Left kidney (tissue), 1 donor: ENCODE measurements at regions not wholly inside any gene's neighbourhood (a gene's known extent, or its start where the extent isn't known, plus 50 kb on each side); places are given as distances from the start of the nearest gene placed in this dataset.
"Not testable (repeated sequence)": the region's sequence is repeated elsewhere in the genome, so short reads cannot be mapped to it uniquely, and the experiment has no call there.

Experiments
- DNase-seq: peaks from one replicate; pipeline ENCODE4 v3.0.0-alpha.2; 2013

DNA sequence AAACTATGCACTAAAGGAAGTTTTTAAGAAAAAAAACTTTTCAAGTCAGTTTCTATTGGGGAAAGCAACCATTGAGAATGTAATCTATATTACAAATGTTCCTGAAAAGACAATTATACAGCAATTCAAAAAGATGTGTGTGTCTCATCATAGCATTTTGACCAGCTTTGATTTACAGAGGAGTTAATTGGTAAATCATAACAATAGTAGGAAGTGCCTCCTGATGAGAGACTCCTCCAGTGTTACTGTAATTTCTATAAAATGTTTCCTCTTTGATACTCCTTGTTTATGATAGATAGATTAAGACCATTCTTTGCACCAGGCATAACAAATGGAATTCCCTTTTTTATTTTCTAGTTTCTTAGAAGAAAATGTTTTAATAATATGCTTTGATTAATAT lies 249.9 kb downstream of the CALCRL start:
- no peak for DNase-seq

DNA sequence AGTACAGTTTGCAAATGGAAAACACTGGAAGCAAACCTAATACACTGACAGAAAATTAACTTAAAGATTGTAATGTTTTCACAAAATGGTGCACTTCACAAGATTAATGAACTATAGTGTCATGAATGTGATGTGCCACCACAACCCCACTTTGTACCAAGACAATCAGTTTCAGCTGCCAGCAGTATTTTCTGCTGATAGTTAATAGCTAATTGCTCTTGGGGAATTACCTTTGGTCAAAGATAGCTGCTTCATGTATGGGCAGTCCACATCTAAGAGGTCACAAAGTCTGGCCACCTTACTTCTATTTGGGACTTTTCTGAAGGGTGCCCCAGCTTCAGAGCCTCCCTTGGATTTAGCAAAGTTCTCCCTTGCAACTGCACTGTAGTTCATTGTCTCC lies 254.0 kb downstream of the CALCRL start:
- no peak for DNase-seq

DNA sequence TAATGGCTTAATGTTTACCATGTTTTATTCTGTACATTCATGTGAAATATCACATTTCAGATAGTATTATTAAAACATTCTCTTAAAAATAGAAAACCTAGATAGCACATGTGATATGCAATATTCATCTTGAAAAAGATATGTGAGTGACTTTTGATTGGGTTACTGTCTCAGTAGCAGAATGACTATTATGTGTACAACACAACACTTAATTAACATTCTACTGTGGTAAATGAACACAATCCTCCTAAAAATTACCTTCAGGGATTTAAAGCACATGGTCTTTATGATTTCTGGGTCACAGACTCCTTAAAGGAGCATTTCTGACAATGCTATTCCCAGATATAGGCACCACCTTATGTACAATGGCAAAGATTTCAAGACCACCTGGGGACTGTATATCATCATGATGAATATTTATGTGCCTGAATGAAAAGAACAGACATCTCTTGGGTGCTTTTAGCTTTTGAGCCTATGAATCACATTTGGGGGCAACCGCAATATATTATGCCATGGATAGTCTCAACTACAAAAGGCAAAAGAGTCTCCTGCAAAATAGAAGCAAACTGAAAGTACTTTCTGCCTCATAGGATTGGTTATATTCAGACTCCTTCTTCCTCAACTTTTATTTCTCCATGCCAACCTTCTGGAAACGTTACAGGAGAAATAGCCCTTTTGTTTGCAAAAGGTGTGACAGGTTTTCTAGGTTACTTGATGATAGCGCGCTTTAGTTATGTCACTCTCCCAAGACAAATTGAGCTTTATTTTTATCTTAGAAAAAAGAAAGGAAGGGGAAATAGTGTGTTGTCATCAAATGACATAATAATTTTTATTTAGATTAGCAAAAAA lies 259.0 kb downstream of the CALCRL start:
- DNase-seq, result no peak

DNA sequence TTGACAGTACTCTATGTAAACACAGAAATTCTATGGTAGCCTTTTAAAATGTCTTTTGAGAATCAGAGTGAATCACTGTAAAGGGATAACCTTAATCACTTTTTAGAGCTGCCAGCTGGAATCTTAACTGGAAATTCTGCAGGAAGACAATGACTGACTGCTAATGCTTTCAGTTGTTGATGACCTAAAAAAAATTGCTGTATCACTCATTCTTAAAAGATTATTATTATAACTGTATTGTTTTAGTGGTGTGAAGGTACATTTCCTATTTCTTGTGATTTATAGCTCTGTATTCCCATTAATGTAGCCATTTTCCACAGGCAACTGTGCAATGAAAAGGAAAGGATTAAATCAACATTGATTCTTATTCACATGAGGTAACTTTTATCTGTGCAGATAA lies 260.5 kb downstream of the CALCRL start:
- no peak for DNase-seq

DNA sequence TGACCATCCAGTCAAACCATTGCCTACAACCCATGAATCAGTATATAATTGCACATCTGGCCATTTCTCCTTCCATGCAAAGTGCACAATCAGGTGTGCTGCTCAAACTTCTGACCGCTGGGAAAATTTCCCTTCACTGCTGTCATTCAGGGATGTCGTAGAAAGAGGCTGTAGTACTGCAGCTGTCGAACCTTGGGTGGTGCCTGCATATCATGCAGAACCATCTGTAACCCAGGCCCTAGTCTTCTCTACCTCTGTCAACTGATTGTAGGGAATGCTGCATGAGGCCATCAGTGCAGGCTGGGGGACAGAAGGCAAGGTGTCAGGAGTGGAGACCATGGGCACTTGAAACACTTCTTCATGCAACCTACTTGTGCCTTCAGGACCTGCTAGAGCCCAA lies 267.5 kb downstream of the CALCRL start:
- DNase-seq, result no peak

DNA sequence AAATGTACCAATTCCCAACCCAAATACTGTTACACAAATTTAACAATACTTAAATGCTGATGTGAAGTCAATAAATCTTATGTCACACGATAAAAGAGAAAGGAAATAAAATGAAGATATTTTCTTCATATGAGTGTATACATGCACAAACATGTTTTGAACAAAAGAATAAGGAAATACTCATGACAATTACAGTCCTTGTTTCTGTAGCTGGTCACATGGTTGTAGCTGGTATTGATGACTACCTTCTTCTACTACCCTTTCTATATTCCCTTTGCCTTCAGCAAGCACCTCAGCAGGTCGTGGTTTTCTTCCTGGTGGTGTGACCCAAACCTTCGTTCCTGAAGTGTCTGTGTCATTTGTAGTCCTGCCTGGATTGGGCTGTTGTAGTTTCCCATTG lies 269.2 kb downstream of the CALCRL start:
- DNase-seq, result not testable (repeated sequence)

DNA sequence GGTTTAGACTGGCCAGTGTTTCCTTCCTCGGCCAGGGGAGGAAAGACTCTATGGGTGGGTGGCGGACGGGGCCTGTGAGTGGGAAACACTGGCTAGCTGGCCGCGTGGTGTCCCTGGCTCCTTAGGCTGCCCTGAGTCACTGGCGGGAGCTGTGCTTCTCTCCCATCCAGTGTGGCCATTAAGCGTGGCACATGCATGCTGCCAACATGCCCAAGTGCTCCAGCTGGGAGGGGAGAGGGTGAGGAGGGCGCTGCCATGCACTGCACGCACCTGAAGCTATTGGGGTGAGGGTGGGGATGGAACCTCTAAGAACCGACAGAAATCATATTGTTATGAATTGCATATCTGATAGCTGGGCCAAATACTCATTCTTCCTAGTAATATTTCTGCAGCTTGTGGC lies 270.8 kb downstream of the CALCRL start:
- no peak for DNase-seq

DNA sequence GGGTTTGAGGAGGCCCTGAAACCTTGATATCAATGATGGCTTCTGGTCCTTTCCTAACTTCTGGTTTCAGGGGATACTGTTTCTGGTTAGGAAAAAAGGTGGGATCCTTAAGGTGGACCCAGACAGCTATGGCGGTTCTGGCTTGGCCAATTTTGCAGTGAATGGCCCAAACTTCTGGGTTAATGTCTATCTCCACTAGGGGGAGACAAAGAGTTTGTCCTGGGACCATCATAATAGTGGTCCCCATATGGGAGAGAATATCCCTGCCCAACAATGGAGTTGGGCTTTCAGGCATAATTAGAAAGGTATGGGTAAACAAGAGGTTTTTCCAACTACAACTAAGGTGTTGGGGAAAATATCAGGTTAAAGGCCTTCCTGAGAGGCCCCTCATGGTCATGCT lies 273.5 kb downstream of the CALCRL start:
- DNase-seq, result no peak

DNA sequence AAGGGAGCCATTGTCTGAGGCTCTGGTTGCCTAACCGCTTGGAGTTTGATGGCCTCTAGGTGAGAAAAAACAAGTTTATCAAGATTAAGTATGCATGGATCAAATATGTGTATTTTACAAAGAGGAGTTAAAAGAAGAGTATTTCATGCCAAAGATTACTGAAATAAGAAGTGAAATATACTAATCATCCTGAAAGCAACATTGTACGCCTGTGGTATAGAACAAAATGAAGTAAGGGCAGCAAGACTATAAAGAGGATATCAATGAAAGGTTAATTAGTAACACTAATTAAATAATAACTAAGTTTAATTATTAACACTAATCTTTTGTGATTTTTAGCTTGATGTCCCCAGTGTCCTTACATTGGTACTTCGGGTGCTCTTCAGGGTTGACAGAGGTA lies 276.7 kb downstream of the CALCRL start:
- DNase-seq, result no peak

DNA sequence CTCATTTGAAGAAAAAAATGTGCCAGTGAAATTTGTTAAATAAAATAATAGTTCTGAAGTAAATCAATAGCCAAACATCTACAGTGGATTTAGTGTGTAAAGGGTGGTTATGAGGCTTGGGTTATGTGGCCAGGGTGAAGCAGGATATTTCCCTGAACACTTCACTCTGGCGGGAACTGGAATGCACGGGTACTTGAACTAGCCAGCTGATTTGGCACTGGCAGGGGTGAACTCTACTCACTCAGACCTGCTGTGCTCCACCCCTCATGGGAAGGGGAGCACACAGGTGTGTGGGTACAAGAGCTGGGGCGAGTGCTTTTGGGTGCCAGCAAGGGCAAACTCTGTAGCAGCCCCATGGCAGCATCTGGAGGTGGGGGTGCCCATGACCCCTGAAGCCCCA lies 278.2 kb downstream of the CALCRL start:
- no peak for DNase-seq

DNA sequence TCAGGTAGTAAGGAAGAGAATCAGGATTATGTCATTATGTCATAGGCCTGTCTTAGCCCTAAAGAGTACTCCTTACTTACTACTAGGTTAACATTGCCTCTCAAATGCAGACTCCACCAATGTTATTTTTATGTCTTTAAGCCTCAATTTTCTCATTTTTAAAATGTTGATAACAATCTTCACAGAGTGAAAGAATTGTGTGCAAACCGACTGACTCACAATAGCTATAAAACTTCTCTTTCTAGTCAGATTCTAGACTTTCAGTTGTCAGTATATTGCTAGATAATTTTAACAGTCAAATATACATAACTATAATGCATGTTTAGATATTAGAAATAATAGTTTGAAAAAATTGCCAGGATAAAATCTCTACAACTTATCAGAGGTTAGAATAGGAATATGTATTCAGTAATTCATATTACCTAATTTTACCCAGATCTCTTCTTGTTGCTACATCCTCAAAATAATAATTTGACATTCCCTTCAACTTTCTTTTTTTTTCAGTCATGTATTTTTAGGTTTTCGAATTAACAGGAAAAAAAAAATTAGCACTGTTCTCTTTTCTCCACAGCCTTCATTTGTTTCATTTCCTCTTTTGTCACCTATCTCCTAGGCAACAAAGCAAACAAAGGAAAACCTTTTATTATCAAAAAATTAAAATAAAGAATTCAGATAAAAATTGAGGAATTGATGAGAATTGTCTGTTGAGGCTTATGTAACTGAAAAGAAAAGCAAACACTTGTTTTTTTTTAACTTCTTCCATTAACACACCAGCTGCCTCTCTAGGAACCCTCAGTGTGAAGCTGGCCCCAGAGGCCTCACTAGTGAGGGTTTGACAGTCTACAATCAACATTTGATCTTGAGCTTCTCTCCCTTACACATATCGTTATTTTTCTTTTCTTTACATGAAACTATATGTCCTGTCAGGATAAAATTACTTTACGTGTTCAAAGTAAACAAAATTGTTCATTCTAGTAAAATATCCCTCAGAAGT lies 279.0 kb downstream of the CALCRL start:
- DNase-seq, result no peak

DNA sequence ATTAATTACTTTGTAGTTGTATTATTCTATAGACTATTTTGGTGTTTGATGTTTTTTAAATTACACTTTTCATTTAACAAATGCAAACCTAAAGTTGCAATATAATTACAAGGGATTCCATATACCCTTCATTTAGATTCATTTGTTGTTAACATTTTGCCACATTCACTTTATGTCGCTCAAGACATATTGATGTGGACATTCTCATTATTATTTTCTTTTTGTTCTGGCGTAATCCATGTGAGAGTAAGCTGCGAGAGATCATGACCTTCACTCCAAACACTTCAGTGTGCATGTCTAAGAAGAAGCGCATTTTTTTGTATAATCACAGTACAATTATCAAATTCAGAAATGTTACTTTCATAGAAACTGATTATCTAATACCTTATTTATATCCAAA lies 280.6 kb downstream of the CALCRL start:
- no peak for DNase-seq

DNA sequence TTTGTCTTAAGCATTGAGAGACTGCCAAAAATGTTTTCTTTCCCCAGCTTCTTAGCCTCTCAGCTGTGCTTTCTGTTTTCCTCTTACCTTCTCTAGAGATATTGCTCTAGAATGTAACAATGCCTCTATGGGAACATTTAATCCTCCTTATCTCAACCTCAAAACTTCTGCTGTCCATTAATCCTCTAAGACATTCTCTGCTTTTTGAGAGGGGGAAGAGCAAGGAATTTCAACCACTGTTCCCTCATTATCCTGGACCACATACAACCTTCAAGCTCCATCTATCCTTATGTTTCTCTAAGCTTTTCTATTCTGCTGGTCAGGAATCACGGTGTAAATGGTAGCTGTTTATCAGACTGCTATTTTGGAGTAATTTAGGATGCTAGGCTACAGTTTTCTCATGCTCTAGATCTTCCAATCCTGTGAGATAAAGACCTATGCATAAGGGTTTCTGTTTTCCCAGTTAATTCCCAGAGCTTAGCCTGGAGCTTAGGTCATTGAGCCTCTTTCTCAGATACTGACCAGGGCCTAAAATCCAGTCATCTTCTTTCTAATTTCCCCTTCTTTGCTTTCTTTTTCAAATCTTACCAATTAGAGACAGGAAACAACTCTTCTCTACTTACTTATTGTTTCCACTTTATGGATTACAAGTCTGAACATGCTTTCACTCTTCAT lies 282.0 kb downstream of the CALCRL start:
- DNase-seq, result no peak

DNA sequence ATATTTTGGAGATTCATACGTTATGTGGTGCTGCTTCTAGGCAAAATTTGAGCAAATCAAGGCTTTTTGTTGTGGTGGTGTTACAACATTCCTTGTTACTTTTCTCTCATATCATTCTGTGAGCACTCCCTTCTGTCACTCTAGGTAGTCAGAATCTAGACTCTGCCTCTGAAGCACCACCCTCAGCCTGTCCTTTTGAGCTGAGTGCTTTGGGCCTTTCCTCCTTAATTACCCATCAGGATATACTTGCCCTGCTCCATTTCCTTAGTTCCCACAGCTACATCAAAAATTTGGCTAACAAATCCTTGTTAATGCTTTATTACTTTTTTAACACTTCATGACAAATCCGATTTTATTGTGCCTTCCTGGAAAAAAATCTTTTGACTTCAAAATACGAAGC lies 289.6 kb downstream of the CALCRL start:
- DNase-seq, result no peak

DNA sequence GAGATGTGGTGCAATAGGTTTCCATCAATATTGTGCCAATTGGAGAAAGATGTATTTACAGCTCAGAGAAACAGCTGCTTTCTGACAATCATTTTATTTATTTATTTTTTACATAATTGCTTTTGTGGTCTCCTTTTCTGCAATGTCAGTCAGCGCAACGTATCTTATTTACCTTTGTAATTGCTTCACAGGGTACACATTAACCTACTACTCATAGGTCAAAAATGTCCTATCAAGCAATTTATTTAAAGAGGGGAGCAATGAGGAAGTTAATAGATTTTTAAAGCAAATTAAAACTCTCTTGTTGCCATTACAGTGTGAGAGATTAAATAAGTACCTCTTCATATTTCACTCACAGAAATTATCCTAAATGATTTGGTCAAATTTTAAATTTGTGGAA lies 291.0 kb downstream of the CALCRL start:
- DNase-seq, result no peak

DNA sequence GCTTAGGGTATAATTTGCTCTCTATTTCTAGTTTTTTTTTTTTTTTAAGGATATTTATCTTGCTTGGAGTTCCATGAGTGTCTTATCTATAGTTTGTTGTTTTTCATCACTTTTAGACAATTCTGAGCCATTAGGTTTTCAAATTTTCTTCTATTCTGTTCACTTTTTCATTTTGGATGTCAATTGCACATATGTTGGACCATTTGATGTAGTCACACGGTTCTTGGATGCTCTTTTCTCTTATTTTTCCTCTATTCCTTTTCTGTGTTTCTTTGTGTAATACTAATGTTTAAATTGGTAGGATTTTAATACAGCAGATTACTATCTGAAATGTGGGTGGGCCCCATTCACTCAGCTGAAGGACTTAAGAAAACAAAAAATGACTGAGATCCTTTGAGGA lies 292.6 kb downstream of the CALCRL start:
- DNase-seq, result no peak

DNA sequence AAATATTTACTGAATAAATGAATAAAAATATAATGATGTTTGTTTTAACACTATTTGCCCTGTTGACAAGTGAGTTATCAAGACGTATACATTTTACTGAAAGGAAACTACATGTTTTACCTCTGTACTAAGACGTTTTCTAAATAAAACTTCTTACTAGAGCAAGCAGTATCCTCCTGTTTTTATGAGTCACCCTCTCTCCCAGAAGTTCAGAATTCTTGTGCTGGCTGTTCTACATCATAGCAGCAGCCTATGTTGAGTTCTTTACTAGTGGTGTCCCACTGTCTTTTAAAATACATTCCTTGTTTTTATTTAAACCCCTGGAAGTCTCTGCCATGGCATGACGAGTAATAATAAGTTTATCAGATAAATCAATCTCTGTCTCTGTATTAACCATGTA lies 297.4 kb downstream of the CALCRL start:
- no peak for DNase-seq

DNA sequence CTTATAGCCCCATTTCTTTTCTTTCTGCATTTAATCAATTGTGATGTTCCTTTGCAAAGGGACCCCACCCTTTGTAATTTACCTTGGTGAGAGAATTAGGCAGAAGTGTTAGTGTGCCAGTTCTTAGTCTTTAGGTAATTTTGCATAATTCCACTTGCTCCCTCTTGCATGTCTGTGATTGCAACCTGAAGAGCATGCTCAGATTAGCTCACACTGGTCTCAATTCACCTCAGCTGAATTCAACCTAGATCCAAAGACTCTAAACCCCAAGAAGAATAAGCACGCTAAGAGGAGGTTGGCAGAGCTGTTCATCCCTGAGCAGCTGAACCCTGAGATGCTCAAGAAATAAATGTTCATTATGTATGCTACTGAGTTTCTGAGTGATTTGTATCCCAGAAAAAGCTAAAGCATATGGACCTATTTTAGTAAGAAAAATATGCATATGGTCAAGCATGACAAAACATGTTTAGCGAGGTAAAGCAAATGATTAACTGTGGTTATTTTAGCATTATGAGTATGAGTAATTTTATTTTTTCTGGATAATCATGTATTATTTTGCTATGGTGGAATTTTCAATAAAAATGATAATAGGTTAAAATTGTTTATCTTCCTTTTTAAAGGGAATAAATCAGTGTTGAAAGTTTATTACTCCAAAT lies 299.2 kb upstream of the ZSWIM2 start:
- no peak for DNase-seq

DNA sequence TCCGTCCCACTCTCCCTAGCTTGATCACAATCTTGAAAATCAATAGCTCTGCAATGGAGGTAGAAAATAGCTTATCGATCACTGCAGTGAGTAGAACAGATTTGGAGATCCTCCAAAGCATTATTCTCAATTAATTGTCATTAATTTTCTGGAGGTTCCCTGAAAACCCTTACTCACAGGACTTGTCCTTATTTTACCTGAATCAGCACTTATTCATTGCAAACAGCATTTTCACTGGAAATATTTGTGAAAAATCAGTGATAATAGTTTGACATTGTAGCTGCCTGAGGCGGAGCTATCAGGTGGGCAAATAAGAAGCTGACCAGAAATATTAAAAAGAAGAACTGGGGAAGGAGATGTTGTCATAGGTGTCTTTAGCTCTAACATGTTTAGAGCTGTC lies 294.6 kb upstream of the ZSWIM2 start:
- DNase-seq, result no peak

DNA sequence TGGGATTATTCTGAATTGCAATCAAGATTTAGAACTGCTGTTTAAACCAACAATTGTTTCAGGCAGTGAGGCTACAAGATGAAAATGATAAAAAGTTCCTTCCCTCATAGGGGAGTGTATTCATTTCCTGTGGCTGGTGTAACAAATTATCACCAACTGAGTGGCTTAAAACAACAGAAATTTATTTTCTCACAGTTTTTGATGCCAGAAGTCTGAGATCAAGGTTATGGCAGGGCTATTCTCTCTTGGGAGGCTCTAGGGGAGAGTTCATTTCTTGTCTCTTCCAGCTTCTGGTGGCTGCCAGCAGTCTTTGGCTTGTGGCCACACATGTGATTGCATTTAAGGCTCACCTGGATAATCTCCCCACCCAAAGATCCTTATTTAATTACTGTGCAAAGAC lies 290.5 kb upstream of the ZSWIM2 start:
- DNase-seq, result no peak

DNA sequence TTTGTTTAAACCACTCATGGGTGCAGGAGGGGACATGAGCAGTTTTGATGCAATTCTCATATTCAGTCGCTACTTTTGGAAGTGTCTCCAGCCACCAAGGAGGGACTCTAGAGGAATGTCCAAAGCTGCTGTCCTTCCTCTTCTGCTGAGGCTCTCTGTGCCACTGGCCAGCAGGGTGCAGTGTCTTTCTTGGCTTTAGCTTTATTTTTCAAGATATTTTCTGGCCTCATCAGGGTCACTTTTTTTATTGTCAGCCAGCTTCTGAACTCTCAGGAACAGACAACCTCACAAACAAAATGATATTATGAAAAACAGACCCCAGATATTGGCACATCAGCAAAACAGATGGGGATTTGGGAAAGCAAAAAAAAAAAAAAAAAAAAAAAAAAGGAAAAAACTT lies 289.3 kb upstream of the ZSWIM2 start:
- DNase-seq, result no peak

DNA sequence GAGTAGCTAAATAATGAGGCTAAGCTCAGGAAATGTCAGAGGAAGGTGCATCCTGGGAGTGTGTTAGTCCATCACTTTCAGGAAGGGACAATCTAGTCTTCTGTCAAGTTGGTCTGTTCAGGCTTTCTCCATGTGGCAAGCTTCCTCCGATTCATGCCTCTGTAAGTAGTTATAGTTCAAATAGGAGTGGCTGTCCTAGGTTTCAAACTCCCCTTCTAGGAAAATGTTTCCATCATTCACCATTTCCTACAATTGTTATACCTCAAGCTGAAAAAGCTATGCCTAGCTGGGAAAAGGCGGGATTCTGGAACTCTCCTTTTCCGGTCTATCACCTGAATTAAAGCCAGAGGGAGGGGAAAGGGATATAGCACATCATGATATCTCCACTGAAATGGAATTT lies 287.7 kb upstream of the ZSWIM2 start:
- peak; percentile 18 for DNase-seq
